ENCODE measurements at regions not wholly inside any gene's neighbourhood (a gene's known extent, or its start where the extent isn't known, plus 50 kb on each side); places are given as distances from the start of the nearest gene placed in this dataset.

DNA sequence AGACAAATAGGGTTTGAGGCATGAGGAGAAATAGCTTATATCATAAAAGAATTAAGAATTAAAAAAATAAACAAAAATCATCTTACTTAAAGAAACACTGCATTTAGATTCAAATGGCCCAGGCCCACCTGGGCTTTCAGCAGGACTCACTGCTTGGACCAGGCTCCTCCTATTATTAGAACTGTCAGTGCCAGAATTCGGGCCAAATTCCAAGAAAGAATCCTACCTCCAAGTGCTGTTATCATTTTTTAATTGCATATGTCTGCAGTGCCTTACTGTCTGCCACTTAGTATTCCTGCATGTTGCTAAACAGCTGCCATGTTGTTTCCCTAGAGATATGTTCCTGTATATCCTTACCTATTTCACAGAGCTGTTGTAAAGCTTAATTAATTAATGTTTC, 112.0 kb downstream of the BARHL2 start:
- TF ChIP-seq CTCF (IDR thresholded peaks at IDR 0.05 in 4 of 5, conservative IDR thresholded peaks at IDR 0.05 in 1 of 5), result no peak
- no peak for TF ChIP-seq POLR2A (IDR thresholded peaks at IDR 0.05)
